Duodenal mucosa (tissue), 2 donors: ENCODE measurements at regions not wholly inside any gene's neighbourhood (a gene's known extent, or its start where the extent isn't known, plus 50 kb on each side); places are given as distances from the start of the nearest gene placed in this dataset.
"Not testable (repeated sequence)": the region's sequence is repeated elsewhere in the genome, so short reads cannot be mapped to it uniquely, and the experiment has no call there.

Experiments
- H3K27ac ChIP-seq: one replicate; pipeline ENCODE4 v1.7.0; 2013; ENCODE audit warnings: low read depth, low read length
- H3K27me3 ChIP-seq, 2 donors: one replicate each; pipeline ENCODE4 v1.7.0; 2013; ENCODE audit warnings: low read length in 2 of 2, control low read depth in 1 of 2; ENCODE audit not compliant: insufficient read depth in 2 of 2, control insufficient read depth in 1 of 2
- H3K36me3 ChIP-seq, 2 donors: one replicate each; pipeline ENCODE4 v1.7.0; 2013; ENCODE audit warnings: low read length in 2 of 2, control low read depth in 1 of 2; ENCODE audit not compliant: insufficient read depth in 2 of 2, control insufficient read depth in 1 of 2
- H3K4me1 ChIP-seq, 2 donors: one replicate each; pipeline ENCODE4 v1.7.0; 2013; ENCODE audit warnings: low read length in 2 of 2, control low read depth in 1 of 2; ENCODE audit not compliant: insufficient read depth in 2 of 2, control insufficient read depth in 1 of 2
- H3K4me3 ChIP-seq, 2 donors: one replicate each; pipeline ENCODE4 v1.7.0; 2013; ENCODE audit warnings: low read length in 2 of 2, low read depth in 1 of 2
- H3K9ac ChIP-seq, 2 donors: one replicate each; pipeline ENCODE4 v1.7.0; 2013; ENCODE audit warnings: low read length in 2 of 2, low read depth in 1 of 2
- H3K9me3 ChIP-seq, 2 donors: one replicate each; pipeline ENCODE4 v1.7.0; 2013; ENCODE audit warnings: low read length in 2 of 2, control low read depth in 1 of 2; ENCODE audit not compliant: control insufficient read depth in 1 of 2

- Histone ChIP-seq H3K27ac (no peak overlapping the region), H3K9me3 (no peaks in the 10 kb centered on the region), H3K36me3 (no peaks in the 10 kb centered on the region), H3K4me1 (no peaks in the 10 kb centered on the region), H3K4me3 (no peak overlapping the region), H3K27me3 (peaks cover 8 to 17% of the 10 kb centered on the region in 2 donors), H3K9ac (no peak overlapping the region)
These were observed 99.5 kb upstream of the FOXB1 start for GRCh38 chr15:59904450-59905135.

GRCh38 chr15:59896663-59897074 lies 107.4 kb upstream of the FOXB1 start:
- H3K9me3 ChIP-seq: no peaks in the 10 kb centered on the region
- no peak overlapping the region for H3K4me3 ChIP-seq
- no peaks in the 10 kb centered on the region for H3K36me3 ChIP-seq
- H3K9ac ChIP-seq: no peak overlapping the region
- H3K27me3 ChIP-seq: peaks cover 0 to 4% of the 10 kb centered on the region in 2 donors
- no peak overlapping the region for H3K27ac ChIP-seq
- no peaks in the 10 kb centered on the region for H3K4me1 ChIP-seq

GRCh38 chr15:59894835-59895234 lies 109.3 kb upstream of the FOXB1 start:
- Histone ChIP-seq H3K27me3 (peaks cover 0 to 4% of the 10 kb centered on the region in 2 donors), H3K4me1 (no peaks in the 10 kb centered on the region), H3K4me3 (no peak overlapping the region), H3K27ac (no peak overlapping the region), H3K9me3 (no peaks in the 10 kb centered on the region), H3K9ac (no peak overlapping the region), H3K36me3 (no peaks in the 10 kb centered on the region)

- H3K9ac ChIP-seq: no peak overlapping the region
- no peaks in the 10 kb centered on the region for H3K36me3 ChIP-seq
- no peak overlapping the region for H3K4me3 ChIP-seq
- H3K27me3 ChIP-seq: peaks cover 0 to 4% of the 10 kb centered on the region in 2 donors
- H3K9me3 ChIP-seq: no peaks in the 10 kb centered on the region
- H3K4me1 ChIP-seq: no peaks in the 10 kb centered on the region
- H3K27ac ChIP-seq: no peak overlapping the region
These were observed 111.1 kb upstream of the FOXB1 start for GRCh38 chr15:59892985-59893384.

- H3K9ac ChIP-seq, H3K36me3 ChIP-seq, H3K4me1 ChIP-seq, H3K4me3 ChIP-seq, H3K27ac ChIP-seq, H3K9me3 ChIP-seq: not testable (repeated sequence)
- H3K27me3 ChIP-seq: peaks cover 0 to 14% of the 10 kb centered on the region in 2 donors
These were observed 116.2 kb upstream of the FOXB1 start for GRCh38 chr15:59887870-59888269.

GRCh38 chr15:59887211-59887610 lies 116.9 kb upstream of the FOXB1 start:
- Histone ChIP-seq H3K4me3 (no peak overlapping the region), H3K9me3 (no peaks in the 10 kb centered on the region), H3K36me3 (no peaks in the 10 kb centered on the region), H3K27me3 (peaks cover 0 to 14% of the 10 kb centered on the region in 2 donors), H3K9ac (no peak overlapping the region), H3K27ac (no peak overlapping the region), H3K4me1 (no peaks in the 10 kb centered on the region)

- H3K9me3 ChIP-seq: no peaks in the 10 kb centered on the region
- peaks cover 0 to 14% of the 10 kb centered on the region in 2 donors for H3K27me3 ChIP-seq
- no peaks in the 10 kb centered on the region for H3K36me3 ChIP-seq
- no peak overlapping the region for H3K9ac ChIP-seq
- H3K27ac ChIP-seq: no peak overlapping the region
- H3K4me3 ChIP-seq: no peak overlapping the region
- H3K4me1 ChIP-seq: no peaks in the 10 kb centered on the region
These were observed 117.7 kb upstream of the FOXB1 start for GRCh38 chr15:59886441-59886840.

- no peaks in the 10 kb centered on the region for H3K9me3 ChIP-seq
- no peak overlapping the region for H3K4me3 ChIP-seq
- no peak overlapping the region for H3K9ac ChIP-seq
- no peak overlapping the region for H3K27ac ChIP-seq
- H3K27me3 ChIP-seq: peaks cover 0 to 14% of the 10 kb centered on the region in 2 donors
- H3K36me3 ChIP-seq: no peaks in the 10 kb centered on the region
- H3K4me1 ChIP-seq: no peaks in the 10 kb centered on the region
These were observed 118.3 kb upstream of the FOXB1 start for GRCh38 chr15:59885832-59886231.

GRCh38 chr15:59879506-59880265 lies 124.4 kb upstream of the FOXB1 start:
- H3K27me3 ChIP-seq: no peaks in the 10 kb centered on the region
- H3K27ac ChIP-seq: no peak overlapping the region
- no peaks in the 10 kb centered on the region for H3K36me3 ChIP-seq

GRCh38 chr15:59876140-59876539 lies 128.0 kb upstream of the FOXB1 start:
- Histone ChIP-seq H3K4me3 (no peak overlapping the region), H3K4me1 (no peaks in the 10 kb centered on the region), H3K9me3 (no peaks in the 10 kb centered on the region), H3K9ac (no peak overlapping the region), H3K27me3 (peaks cover 0 to 3% of the 10 kb centered on the region in 2 donors), H3K27ac (no peak overlapping the region), H3K36me3 (no peaks in the 10 kb centered on the region)

More at GRCh38 chr15:59879506-59880265, 124.4 kb upstream of the FOXB1 start:
- H3K4me1 ChIP-seq: no peaks in the 10 kb centered on the region
- H3K4me3 ChIP-seq: no peak overlapping the region
- H3K9ac ChIP-seq: no peak overlapping the region
- no peaks in the 10 kb centered on the region for H3K9me3 ChIP-seq
